GM12878 (cell line): ENCODE measurements at regions not wholly inside any gene's neighbourhood (a gene's known extent, or its start where the extent isn't known, plus 50 kb on each side); places are given as distances from the start of the nearest gene placed in this dataset.

ENCODE experiments used
- ATAC-seq: fragments of 200-7000 bp; cut with Tn5 transposase; 3 replicates; pipeline ENCODE4 v1.9.1; 2020; ENCODE audit warnings: mild to moderate bottlenecking, moderate library complexity
- BruUV-seq: library from RNA; stranded (reverse); fragments of 400-500 nt; replicated peaks from 2 replicates; lab custom pipeline; 2021; lab: Mats Ljungman, UMichigan
- CTCF ChIA-PET: fragments of 300-600 bp; sonication (Branson Sonifier 250); formaldehyde crosslinking; extraction: SDS; loops from one replicate; lab custom pipeline; 2021; ENCODE audit warnings: inconsistent platforms; lab: Yijun Ruan, JAX
- POLR2A ChIA-PET: fragments of 350-600 bp; formaldehyde crosslinking; extraction: SDS; loops from one replicate; lab custom pipeline; 2021; ENCODE audit warnings: inconsistent platforms; lab: Charles Lee
- RAD21 ChIA-PET: fragments of 300-600 bp; sonication (Branson Sonifier 250); formaldehyde crosslinking; loops from one replicate; lab custom pipeline; 2023; ENCODE audit warnings: antibody characterized with exemption; ENCODE audit not compliant: unreplicated experiment; lab: Charles Lee
- SMC1A ChIA-PET: fragments of 300-600 bp; sonication (Branson Sonifier 250); formaldehyde crosslinking; loops from one replicate; lab custom pipeline; 2023; ENCODE audit not compliant: unreplicated experiment, uncharacterized antibody; lab: Charles Lee
- DNase-seq: peaks from one replicate; pipeline ENCODE4 v3.0.0-alpha.2; 2011; ENCODE audit warnings: low read depth, low spot score
- FAIRE-seq: peaks from 3 replicates; lab custom pipeline; 2011; peaks lifted over from hg19 to GRCh38; lab: Jason Lieb, UNC
- H2AFZ ChIP-seq: 2 replicates; pipeline ENCODE4 v1.6.0; 2011; ENCODE audit warnings: low read depth, low read length, control low read depth; ENCODE audit not compliant: control insufficient read depth
- H3K27ac ChIP-seq: 2 replicates; pipeline ENCODE4 v1.5.1; 2011; ENCODE audit warnings: control low read depth; ENCODE audit not compliant: control insufficient read depth, insufficient read depth
- H3K27me3 ChIP-seq, 2 experiments: replicated peaks in 1 of 2; 2 replicates each; pipeline versions ENCODE4 v1.6.0 to v1.6.1; 2011; ENCODE audit warnings: low read length in 1 of 2; ENCODE audit not compliant: control insufficient read depth in 2 of 2, insufficient read depth in 2 of 2
- H3K36me3 ChIP-seq, 2 experiments: 2 replicates each; pipeline ENCODE4 v1.5.1; 2011; ENCODE audit warnings: low read length in 1 of 2; ENCODE audit not compliant: control insufficient read depth in 2 of 2, insufficient read depth in 2 of 2
- H3K4me1 ChIP-seq: 2 replicates; pipeline ENCODE4 v1.6.1; 2011; ENCODE audit warnings: mild to moderate bottlenecking, low read length, moderate library complexity, mixed read lengths; ENCODE audit not compliant: control insufficient read depth, insufficient read depth
- H3K4me2 ChIP-seq: 2 replicates; pipeline ENCODE4 v1.6.0; 2011; ENCODE audit warnings: control low read depth; ENCODE audit not compliant: control insufficient read depth, insufficient read depth
- H3K4me3 ChIP-seq: fragments of 200-600 bp; sonication (generic); 2 replicates; pipeline ENCODE4 v1.5.1; 2016
- H3K79me2 ChIP-seq: 2 replicates; pipeline ENCODE4 v1.6.0; 2011; ENCODE audit warnings: low read length; ENCODE audit not compliant: control insufficient read depth, insufficient read depth
- H3K9ac ChIP-seq: 2 replicates; pipeline ENCODE4 v1.8.0; 2011; ENCODE audit warnings: low read length, control low read depth, mixed read lengths; ENCODE audit not compliant: control insufficient read depth, insufficient read depth
- H3K9me3 ChIP-seq: replicated peaks from 3 replicates; pipeline ENCODE4 v1.5.1; 2011; ENCODE audit warnings: mild to moderate bottlenecking, low read length; ENCODE audit not compliant: control insufficient read depth, insufficient read depth
- H4K20me1 ChIP-seq: 2 replicates; pipeline ENCODE4 v1.6.0; 2011; ENCODE audit not compliant: control insufficient read depth, insufficient read depth
- BRCA1 ChIP-seq: IDR thresholded peaks from 2 replicates; pipeline ENCODE4 v1.6.1; 2011; ENCODE audit warnings: low read depth, low read length, improper control_type of control experiment
- ETV6 ChIP-seq, 2 experiments: fragments of 450-650 bp in 1 of 2; IDR thresholded peaks in 1 of 2; conservative IDR thresholded peaks in 1 of 2; 2 replicates each; pipeline ENCODE4 v1.6.1; 2014; ENCODE audit warnings: antibody characterized with exemption in 1 of 2, borderline replicate concordance in 1 of 2, low read depth in 1 of 2, mild to moderate bottlenecking in 1 of 2, moderate library complexity in 1 of 2
- HDAC6 ChIP-seq: fragments of 200-600 bp; sonication (generic); IDR thresholded peaks from one replicate; pipeline ENCODE4 v1.8.0; 2017; ENCODE audit warnings: antibody characterized with exemption; ENCODE audit not compliant: unreplicated experiment
- KAT2A ChIP-seq: conservative IDR thresholded peaks from 2 replicates; pipeline ENCODE4 v1.6.1; 2011; ENCODE audit warnings: low read depth, low read length; ENCODE audit not compliant: control insufficient read depth
- MTA2 ChIP-seq: fragments of 450-650 bp; IDR thresholded peaks from 2 replicates; pipeline ENCODE4 v1.6.1; 2016; ENCODE audit warnings: low read depth, mild to moderate bottlenecking, moderate library complexity
- NFYA ChIP-seq: IDR thresholded peaks from 2 replicates; pipeline ENCODE4 v1.6.1; 2011; ENCODE audit warnings: low read depth, mild to moderate bottlenecking, low read length, improper control_type of control experiment, borderline replicate concordance
- NKRF ChIP-seq: fragments of 450-650 bp; conservative IDR thresholded peaks from 2 replicates; pipeline ENCODE4 v1.6.1; 2017; ENCODE audit warnings: mild to moderate bottlenecking, moderate library complexity
- RELA ChIP-seq: fragments of 450-650 bp; IDR thresholded peaks from 2 replicates; pipeline ENCODE4 v1.8.0; 2014; ENCODE audit warnings: borderline replicate concordance; ENCODE audit not compliant: partially characterized antibody
- RELB ChIP-seq: fragments of 450-650 bp; IDR thresholded peaks from 2 replicates; pipeline ENCODE4 v1.6.1; 2017; ENCODE audit warnings: low read depth, mild to moderate bottlenecking, moderate library complexity
- RFX5 ChIP-seq: IDR thresholded peaks from 2 replicates; pipeline ENCODE4 v1.6.1; 2011; ENCODE audit warnings: low read depth, low read length, improper control_type of control experiment
- RUNX3 ChIP-seq: IDR thresholded peaks from 2 replicates; pipeline ENCODE4 v1.6.1; 2012; ENCODE audit warnings: low read length, inconsistent platforms
- USF1 ChIP-seq: IDR thresholded peaks from 2 replicates; pipeline ENCODE4 v1.6.1; 2011; ENCODE audit warnings: borderline replicate concordance, low read depth, mild to moderate bottlenecking, moderate library complexity, mixed read lengths, low read length; ENCODE audit not compliant: insufficient read depth; ENCODE audit errors: extremely low read length
- ZNF207 ChIP-seq: fragments of 450-650 bp; IDR thresholded peaks from 2 replicates; pipeline ENCODE4 v1.6.1; 2014; ENCODE audit warnings: antibody characterized with exemption, mild to moderate bottlenecking, borderline replicate concordance
- ZZZ3 ChIP-seq: IDR thresholded peaks from 2 replicates; pipeline ENCODE4 v1.6.1; 2011; ENCODE audit warnings: low read depth; ENCODE audit not compliant: control insufficient read depth, insufficient read length
- WGBS: methylation state at CpG from one replicate; pipeline ENCODE4 v1.1.6; 2016; ENCODE audit warnings: low lambda C conversion rate; ENCODE audit not compliant: insufficient replicate concordance, insufficient coverage; ENCODE audit errors: missing lambda C conversion rate; 5-methylcytosine and 5-hydroxymethylcytosine counted together
- in situ Hi-C: fragments of 300-500 bp; cut with MboI; formaldehyde crosslinking; loops from 9 replicates; pipeline ENCODE4 v1.14.3; 2018; ENCODE audit warnings: mixed read lengths
- intact Hi-C: fragments of 100-400 bp; cut with micrococcal nuclease; formaldehyde crosslinking; loops from one replicate; pipeline ENCODE4 v1.14.2; 2022; ENCODE audit not compliant: unreplicated experiment

- TF ChIP-seq HDAC6 (no peak), NKRF (no peak), KAT2A (no peak), NFYA (no peak)
Measured at GRCh38 chr15:69740684-69741083, 288.1 kb downstream of the RPLP1 start (continued).

GRCh38 chr15:69742361-69742760 is 289.7 kb downstream of the RPLP1 start:
- Histone ChIP-seq H3K36me3 (no peaks in the 10 kb centered on the region), H3K4me1 (no peaks in the 10 kb centered on the region), H3K27ac (no peak overlapping the region), H4K20me1 (no peaks in the 10 kb centered on the region), H3K9me3 (peaks cover 6% of the 10 kb centered on the region; the same call in 2 of the 3 replicates), H2AFZ (no peak overlapping the region), H3K79me2 (no peaks in the 10 kb centered on the region), H3K27me3 (peaks cover 2 to 8% of the 10 kb centered on the region in 2 experiments; a peak in 3 of 4 replicates), H3K9ac (no peak overlapping the region), H3K4me3 (no peak overlapping the region), H3K4me2 (no peak overlapping the region)
- intact Hi-C loops: no loop called here
- no TSS peak for BruUV-seq
- ChIA-PET POLR2A (no interaction called here), CTCF (interaction anchor here (1.3 kb wide), 1 partner anchor 746 kb away, joined by 3 read pairs; no protein-coding TSS in a partner anchor), SMC1A (interaction anchor here (2.7 kb wide), 1 partner anchor 10 kb away, joined by 10 read pairs; no protein-coding TSS in a partner anchor), RAD21 (no interaction called here)
- DNase-seq: no peak
- WGBS: 37% methylated on average over 9 of the region's 9 CpGs
- in situ Hi-C loops: no loop called here
- no peak for FAIRE-seq
- ATAC-seq: no peak
- no peak for TF ChIP-seq ZZZ3
- TF ChIP-seq ETV6 (conservative IDR thresholded peaks at IDR 0.05 in 1 of 2, IDR thresholded peaks at IDR 0.05 in 1 of 2; ENCODE audit: borderline replicate concordance in 1 of 2, low read depth in 1 of 2): no peak
- TF ChIP-seq RFX5: no peak
- no peak for TF ChIP-seq USF1
- no peak for TF ChIP-seq MTA2
- no peak for TF ChIP-seq RELA
- TF ChIP-seq BRCA1: no peak
- no peak for TF ChIP-seq RELB
- no peak for TF ChIP-seq ZNF207
- no peak for TF ChIP-seq RUNX3
